Body of pancreas (tissue), 4 donors: ENCODE measurements at regions not wholly inside any gene's neighbourhood (a gene's known extent, or its start where the extent isn't known, plus 50 kb on each side); places are given as distances from the start of the nearest gene placed in this dataset.
A peak's percentile ranks its signal among the peaks of the same experiment; 100 is the strongest.

Experiments used
- ATAC-seq: fragments of 150-250 bp; one replicate; pipeline ENCODE4 v1.9.1; 2016
- DNase-seq, 4 donors: peaks; one replicate each; pipeline ENCODE4 v3.0.0-alpha.2; 2019
- H3K27ac ChIP-seq, 4 donors: fragments of 200-600 bp; sonication (generic); 1 replicate in 3 of 4; 2 replicates in 1 of 4; pipeline versions ENCODE4 v1.5.1 to v1.6.1; 2016 to 2019; ENCODE audit warnings: mild to moderate bottlenecking in 1 of 4, mixed read lengths in 1 of 4, moderate library complexity in 1 of 4
- H3K27me3 ChIP-seq, 2 donors: fragments of 200-600 bp; sonication (generic); one replicate each; pipeline ENCODE4 v1.6.0; 2016; ENCODE audit warnings: mild to moderate bottlenecking in 1 of 2
- H3K36me3 ChIP-seq, 2 donors: fragments of 200-600 bp; sonication (generic); replicated peaks in 1 of 2; 2 replicates each; pipeline ENCODE4 v1.5.1; 2016; ENCODE audit warnings: low read depth in 2 of 2; ENCODE audit not compliant: insufficient read depth in 1 of 2
- H3K4me1 ChIP-seq: fragments of 200-600 bp; sonication (generic); one replicate; pipeline ENCODE4 v1.6.0; 2016
- H3K4me3 ChIP-seq, 2 donors: fragments of 200-600 bp; sonication (generic); 1 replicate in 1 of 2; 2 replicates in 1 of 2; pipeline ENCODE4 v1.5.1; 2016 to 2019
- H3K9me3 ChIP-seq, 3 donors: fragments of 200-600 bp; sonication (generic); 1 replicate in 2 of 3; 2 replicates in 1 of 3; pipeline ENCODE4 v1.5.1; 2016
- POLR2A ChIP-seq, 3 donors: fragments of 450-650 bp; IDR thresholded peaks; one replicate each; pipeline ENCODE4 v1.6.1; 2016; ENCODE audit warnings: antibody characterized with exemption in 3 of 3, mild to moderate bottlenecking in 2 of 3
- WGBS, 2 donors: methylation state at CpG; one replicate each; pipeline ENCODE4 v1.1.5; 2017; 5-methylcytosine and 5-hydroxymethylcytosine counted together
- intact Hi-C: fragments of 100-400 bp; cut with DNase I; formaldehyde crosslinking; loops from one replicate; pipeline ENCODE4 v1.15.1; 2023
- TF ChIP-seq, protein P1 (sequence below), 7 experiments: fragments of 450-650 bp in 4 of 7; fragments of 200-600 bp in 3 of 7; sonication (generic) in 3 of 7; IDR thresholded peaks; one replicate each; pipeline ENCODE4 v1.5.1; 2016 to 2019; ENCODE audit warnings: antibody characterized with exemption in 7 of 7

GRCh38 chr4:177108708-177109107 is 201.0 kb upstream of the NEIL3 start:
- Histone ChIP-seq H3K9me3 (no peaks in the 10 kb centered on the region), H3K4me1 (no peaks in the 10 kb centered on the region), H3K27ac (no peak overlapping the region), H3K36me3 (no peaks in the 10 kb centered on the region), H3K4me3 (no peak overlapping the region), H3K27me3 (no peaks in the 10 kb centered on the region)
- DNase-seq: no peak
- no peak for TF ChIP-seq POLR2A (IDR thresholded peaks at IDR 0.05)
- TF ChIP-seq, protein P1, sequence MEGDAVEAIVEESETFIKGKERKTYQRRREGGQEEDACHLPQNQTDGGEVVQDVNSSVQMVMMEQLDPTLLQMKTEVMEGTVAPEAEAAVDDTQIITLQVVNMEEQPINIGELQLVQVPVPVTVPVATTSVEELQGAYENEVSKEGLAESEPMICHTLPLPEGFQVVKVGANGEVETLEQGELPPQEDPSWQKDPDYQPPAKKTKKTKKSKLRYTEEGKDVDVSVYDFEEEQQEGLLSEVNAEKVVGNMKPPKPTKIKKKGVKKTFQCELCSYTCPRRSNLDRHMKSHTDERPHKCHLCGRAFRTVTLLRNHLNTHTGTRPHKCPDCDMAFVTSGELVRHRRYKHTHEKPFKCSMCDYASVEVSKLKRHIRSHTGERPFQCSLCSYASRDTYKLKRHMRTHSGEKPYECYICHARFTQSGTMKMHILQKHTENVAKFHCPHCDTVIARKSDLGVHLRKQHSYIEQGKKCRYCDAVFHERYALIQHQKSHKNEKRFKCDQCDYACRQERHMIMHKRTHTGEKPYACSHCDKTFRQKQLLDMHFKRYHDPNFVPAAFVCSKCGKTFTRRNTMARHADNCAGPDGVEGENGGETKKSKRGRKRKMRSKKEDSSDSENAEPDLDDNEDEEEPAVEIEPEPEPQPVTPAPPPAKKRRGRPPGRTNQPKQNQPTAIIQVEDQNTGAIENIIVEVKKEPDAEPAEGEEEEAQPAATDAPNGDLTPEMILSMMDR (IDR thresholded peaks at IDR 0.05): peak in 1 of 7 experiments; percentile 9
- whole genome bisulfite sequencing, 2 donors: 52 to 62% methylated on average over 1 of the region's 1 CpG
- no peak for ATAC-seq
- intact Hi-C loops: no loop called here

DNA sequence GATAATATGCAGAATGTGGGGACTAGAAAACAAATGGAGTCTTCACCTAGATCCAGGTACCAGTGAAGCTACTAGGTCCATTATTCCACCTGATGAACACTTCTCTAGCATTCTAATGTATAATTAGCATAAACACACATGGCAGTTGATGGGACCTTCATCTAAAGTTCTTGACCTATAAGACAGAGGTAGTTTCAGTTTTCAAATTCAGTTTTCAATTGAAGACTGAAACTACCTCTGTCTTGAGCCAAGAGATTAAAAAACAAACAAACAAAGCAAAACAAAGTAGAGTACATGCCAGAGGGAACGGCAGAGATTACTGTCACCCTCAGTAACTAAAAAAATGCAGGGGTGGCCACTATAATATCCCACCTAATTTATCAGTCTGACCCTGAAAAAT is 199.9 kb upstream of the NEIL3 start:
- H3K9me3 ChIP-seq: no peaks in the 10 kb centered on the region
- H3K27me3 ChIP-seq: no peaks in the 10 kb centered on the region
- WGBS, 2 donors: 15 to 16% methylated on average over 1 of the region's 1 CpG
- DNase-seq: no peak
- no peaks in the 10 kb centered on the region for H3K4me1 ChIP-seq
- TF ChIP-seq, protein P1 (IDR thresholded peaks at IDR 0.05): no peak
- TF ChIP-seq POLR2A (IDR thresholded peaks at IDR 0.05): no peak
- no peaks in the 10 kb centered on the region for H3K36me3 ChIP-seq
- no peak overlapping the region for H3K4me3 ChIP-seq
- ATAC-seq: no peak
- intact Hi-C loops: no loop called here
- H3K27ac ChIP-seq: no peak overlapping the region

DNA sequence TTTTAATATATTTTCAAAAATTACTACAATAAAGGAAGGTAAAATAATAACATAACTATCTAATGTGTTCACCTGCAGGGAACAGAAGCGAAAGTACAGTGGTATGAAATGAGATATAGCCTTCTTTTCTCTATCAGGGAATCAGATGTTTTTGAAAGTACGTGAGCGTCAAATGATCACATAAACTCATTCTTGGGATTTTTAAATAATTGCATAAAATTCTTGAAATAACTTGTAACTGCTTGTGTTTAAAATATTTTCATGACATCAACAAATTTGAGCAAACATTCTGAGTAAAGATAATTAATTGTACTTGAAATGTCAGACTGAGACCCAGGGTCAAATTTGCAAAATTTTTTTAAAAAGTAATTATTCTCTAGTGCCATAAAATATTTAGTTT is 193.5 kb upstream of the NEIL3 start:
- 56 to 66% methylated on average over 3 of the region's 3 CpGs for WGBS, 2 donors
- TF ChIP-seq, protein P1 (IDR thresholded peaks at IDR 0.05): no peak
- no peak for TF ChIP-seq POLR2A (IDR thresholded peaks at IDR 0.05)
- no peak for DNase-seq
- Histone ChIP-seq H3K9me3 (no peaks in the 10 kb centered on the region), H3K4me3 (no peak overlapping the region), H3K36me3 (no peaks in the 10 kb centered on the region), H3K4me1 (no peaks in the 10 kb centered on the region), H3K27me3 (no peaks in the 10 kb centered on the region), H3K27ac (no peak overlapping the region)
- no peak for ATAC-seq
- intact Hi-C loops: no loop called here

DNA sequence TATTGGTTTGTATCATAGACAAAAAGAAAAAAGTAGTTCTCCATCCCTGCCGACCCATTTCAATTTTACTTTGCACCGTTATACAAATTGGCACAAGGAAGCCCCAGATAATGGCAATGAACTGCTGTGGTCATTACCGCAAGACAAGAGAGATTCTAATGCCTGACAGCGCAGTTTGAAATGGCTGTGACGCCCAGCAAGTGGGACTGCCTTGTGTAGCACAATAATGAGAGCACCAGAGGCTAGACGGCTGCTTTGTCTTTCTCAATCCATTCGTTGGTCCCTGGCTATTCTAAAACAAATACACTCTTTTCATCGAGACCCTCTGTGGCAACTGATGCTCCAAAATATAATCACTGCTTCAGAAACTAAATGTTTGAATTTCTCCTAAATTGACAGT is 192.4 kb upstream of the NEIL3 start:
- DNase-seq (no peak), ATAC-seq (no peak)
- Histone ChIP-seq H3K4me1 (no peaks in the 10 kb centered on the region), H3K9me3 (no peaks in the 10 kb centered on the region), H3K36me3 (no peaks in the 10 kb centered on the region), H3K27me3 (no peaks in the 10 kb centered on the region), H3K4me3 (no peak overlapping the region), H3K27ac (no peak overlapping the region)
- intact Hi-C loops: no loop called here
- 45 to 53% methylated on average over 8 of the region's 8 CpGs for WGBS, 2 donors
- TF ChIP-seq POLR2A (IDR thresholded peaks at IDR 0.05): no peak
- TF ChIP-seq, protein P1 (IDR thresholded peaks at IDR 0.05): no peak

- ATAC-seq: peak; percentile 65
- Histone ChIP-seq H3K4me3 (no peak overlapping the region), H3K4me1 (no peaks in the 10 kb centered on the region), H3K27me3 (no peaks in the 10 kb centered on the region), H3K27ac (no peak overlapping the region), H3K36me3 (no peaks in the 10 kb centered on the region), H3K9me3 (no peaks in the 10 kb centered on the region)
- TF ChIP-seq, protein P1 (IDR thresholded peaks at IDR 0.05): no peak
- TF ChIP-seq POLR2A (IDR thresholded peaks at IDR 0.05): no peak
- intact Hi-C loops: no loop called here
- peak in 2 of 4 donors; percentile 22 to 42 for DNase-seq
Observed at GRCh38 chr4:177118596-177118995, 191.1 kb upstream of the NEIL3 start.
